ENCODE measurements at regions not wholly inside any gene's neighbourhood (a gene's known extent, or its start where the extent isn't known, plus 50 kb on each side); places are given as distances from the start of the nearest gene placed in this dataset.

DNA sequence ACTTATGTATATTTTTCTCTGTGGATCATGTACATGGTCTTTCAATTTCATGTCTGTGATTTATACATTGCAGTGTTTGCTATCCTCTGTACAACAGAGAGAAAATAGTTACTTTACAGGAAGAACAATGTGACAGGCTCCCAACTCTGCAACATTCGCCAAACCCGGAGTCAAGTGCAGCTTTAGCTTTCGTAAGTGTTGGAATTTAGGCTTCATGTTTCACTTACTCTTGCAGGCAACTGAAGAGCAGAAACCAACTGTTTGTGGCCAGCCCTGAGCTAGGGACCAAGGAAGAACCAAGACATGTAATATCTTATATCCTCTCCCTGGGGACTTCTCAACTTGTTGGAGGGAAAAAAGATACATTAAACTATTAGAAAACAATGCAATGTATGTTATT is 147.9 kb downstream of the C5orf15 start:
- TF ChIP-seq EP300 (IDR thresholded peaks at IDR 0.05) (no peak), POLR2A (IDR thresholded peaks at IDR 0.05) (no peak)
